ENCODE measurements at regions not wholly inside any gene's neighbourhood (a gene's known extent, or its start where the extent isn't known, plus 50 kb on each side); places are given as distances from the start of the nearest gene placed in this dataset.

DNA sequence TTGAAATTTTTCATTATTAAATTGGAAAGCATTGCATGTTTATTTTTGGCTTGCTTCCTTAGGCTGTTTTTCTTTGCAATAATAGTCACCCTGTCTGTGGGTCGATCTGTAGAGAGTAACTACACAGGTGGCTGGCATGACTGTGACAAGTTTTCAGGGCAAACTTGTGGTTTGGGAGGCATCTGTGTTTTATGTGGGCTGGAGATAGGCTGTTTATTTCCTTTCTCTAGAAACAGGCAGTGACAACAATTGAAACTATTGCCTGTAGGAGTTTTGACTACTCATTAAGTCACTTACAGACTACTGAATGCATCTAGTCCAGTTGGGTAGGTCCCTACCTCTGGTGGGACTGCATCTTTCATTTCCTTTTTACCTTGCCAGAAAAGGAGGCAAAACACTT is 155.6 kb downstream of the DYRK2 start:
- TF ChIP-seq RAD21 (conservative IDR thresholded peaks at IDR 0.05 in 1 of 2, IDR thresholded peaks at IDR 0.05 in 1 of 2) (no peak), EP300 (IDR thresholded peaks at IDR 0.05) (no peak), CTCF (IDR thresholded peaks at IDR 0.05) (no peak), JUNB (IDR thresholded peaks at IDR 0.05) (no peak), POLR2A (IDR thresholded peaks at IDR 0.05; ENCODE audit: low read length) (no peak), CHD2 (IDR thresholded peaks at IDR 0.05; ENCODE audit: low read length, partially characterized antibody) (no peak), CHD4 (IDR thresholded peaks at IDR 0.05; ENCODE audit: borderline replicate concordance) (no peak), SMC3 (IDR thresholded peaks at IDR 0.05) (no peak), RFX5 (IDR thresholded peaks at IDR 0.05) (no peak), REST (IDR thresholded peaks at IDR 0.05) (no peak), JUN (IDR thresholded peaks at IDR 0.05) (no peak), NR3C1 (IDR thresholded peaks at IDR 0.05) (no peak)
- TF ChIP-seq, protein P1, sequence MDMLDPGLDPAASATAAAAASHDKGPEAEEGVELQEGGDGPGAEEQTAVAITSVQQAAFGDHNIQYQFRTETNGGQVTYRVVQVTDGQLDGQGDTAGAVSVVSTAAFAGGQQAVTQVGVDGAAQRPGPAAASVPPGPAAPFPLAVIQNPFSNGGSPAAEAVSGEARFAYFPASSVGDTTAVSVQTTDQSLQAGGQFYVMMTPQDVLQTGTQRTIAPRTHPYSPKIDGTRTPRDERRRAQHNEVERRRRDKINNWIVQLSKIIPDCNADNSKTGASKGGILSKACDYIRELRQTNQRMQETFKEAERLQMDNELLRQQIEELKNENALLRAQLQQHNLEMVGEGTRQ (IDR thresholded peaks at IDR 0.05) = no peak
- TF ChIP-seq, protein P2, sequence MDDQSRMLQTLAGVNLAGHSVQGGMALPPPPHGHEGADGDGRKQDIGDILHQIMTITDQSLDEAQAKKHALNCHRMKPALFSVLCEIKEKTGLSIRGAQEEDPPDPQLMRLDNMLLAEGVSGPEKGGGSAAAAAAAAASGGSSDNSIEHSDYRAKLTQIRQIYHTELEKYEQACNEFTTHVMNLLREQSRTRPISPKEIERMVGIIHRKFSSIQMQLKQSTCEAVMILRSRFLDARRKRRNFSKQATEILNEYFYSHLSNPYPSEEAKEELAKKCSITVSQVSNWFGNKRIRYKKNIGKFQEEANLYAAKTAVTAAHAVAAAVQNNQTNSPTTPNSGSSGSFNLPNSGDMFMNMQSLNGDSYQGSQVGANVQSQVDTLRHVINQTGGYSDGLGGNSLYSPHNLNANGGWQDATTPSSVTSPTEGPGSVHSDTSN (IDR thresholded peaks at IDR 0.05) = no peak

Measured in A549 (cell line).